PC-9 (cell line): ENCODE measurements at regions not wholly inside any gene's neighbourhood (a gene's known extent, or its start where the extent isn't known, plus 50 kb on each side); places are given as distances from the start of the nearest gene placed in this dataset.
"Not testable (repeated sequence)": the region's sequence is repeated elsewhere in the genome, so short reads cannot be mapped to it uniquely, and the experiment has no call there.

Experiments
- EZH2 ChIP-seq: fragments of 200-600 bp; sonication (generic); IDR thresholded peaks from 2 replicates; pipeline ENCODE4 v1.8.0; 2017; ENCODE audit warnings: antibody characterized with exemption, low read depth
- TF ChIP-seq, protein P1 (sequence below): fragments of 200-600 bp; sonication (generic); conservative IDR thresholded peaks from 2 replicates; pipeline ENCODE4 v1.6.1; 2017; ENCODE audit warnings: mixed run types, antibody characterized with exemption, mild to moderate bottlenecking, moderate library complexity

DNA sequence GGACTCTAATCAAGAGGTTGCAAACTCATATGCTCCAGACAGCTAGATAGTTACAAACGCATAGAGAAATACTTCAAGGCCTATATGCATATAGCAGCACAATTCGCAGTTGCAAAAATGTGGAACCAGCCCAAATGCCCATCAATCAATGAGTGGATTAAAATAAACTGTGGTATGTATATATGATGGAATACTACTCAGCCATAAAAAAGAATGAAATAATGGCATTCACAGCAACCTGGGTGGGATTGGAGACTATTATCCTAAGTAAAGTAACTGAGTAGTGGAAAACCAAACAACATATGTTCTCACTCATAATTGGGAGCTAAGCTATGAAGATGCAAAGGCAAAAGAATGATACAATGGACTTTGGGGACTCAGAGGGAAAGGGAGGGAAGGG is 65.0 kb upstream of the ARRDC3 start:
- not testable (repeated sequence) for TF ChIP-seq EZH2
- TF ChIP-seq, protein P1, sequence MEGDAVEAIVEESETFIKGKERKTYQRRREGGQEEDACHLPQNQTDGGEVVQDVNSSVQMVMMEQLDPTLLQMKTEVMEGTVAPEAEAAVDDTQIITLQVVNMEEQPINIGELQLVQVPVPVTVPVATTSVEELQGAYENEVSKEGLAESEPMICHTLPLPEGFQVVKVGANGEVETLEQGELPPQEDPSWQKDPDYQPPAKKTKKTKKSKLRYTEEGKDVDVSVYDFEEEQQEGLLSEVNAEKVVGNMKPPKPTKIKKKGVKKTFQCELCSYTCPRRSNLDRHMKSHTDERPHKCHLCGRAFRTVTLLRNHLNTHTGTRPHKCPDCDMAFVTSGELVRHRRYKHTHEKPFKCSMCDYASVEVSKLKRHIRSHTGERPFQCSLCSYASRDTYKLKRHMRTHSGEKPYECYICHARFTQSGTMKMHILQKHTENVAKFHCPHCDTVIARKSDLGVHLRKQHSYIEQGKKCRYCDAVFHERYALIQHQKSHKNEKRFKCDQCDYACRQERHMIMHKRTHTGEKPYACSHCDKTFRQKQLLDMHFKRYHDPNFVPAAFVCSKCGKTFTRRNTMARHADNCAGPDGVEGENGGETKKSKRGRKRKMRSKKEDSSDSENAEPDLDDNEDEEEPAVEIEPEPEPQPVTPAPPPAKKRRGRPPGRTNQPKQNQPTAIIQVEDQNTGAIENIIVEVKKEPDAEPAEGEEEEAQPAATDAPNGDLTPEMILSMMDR: not testable (repeated sequence)
